CD4-positive, alpha-beta T cell (primary cell): ENCODE measurements at regions not wholly inside any gene's neighbourhood (a gene's known extent, or its start where the extent isn't known, plus 50 kb on each side); places are given as distances from the start of the nearest gene placed in this dataset.
"Not testable (repeated sequence)": the region's sequence is repeated elsewhere in the genome, so short reads cannot be mapped to it uniquely, and the experiment has no call there.

Source experiments
- ATAC-seq: fragments of 200-7000 bp; cut with Tn5 transposase; one replicate; pipeline ENCODE4 v1.10.0; 2022; ENCODE audit warnings: mild to moderate bottlenecking; ENCODE audit not compliant: poor library complexity
- CTCF ChIA-PET: fragments of 350-600 bp; sonication (Branson Sonifier 250); formaldehyde crosslinking; loops from one replicate; lab custom pipeline; 2021; ENCODE audit warnings: antibody characterized with exemption, inconsistent platforms; lab: Charles Lee
- POLR2A ChIA-PET: fragments of 350-600 bp; sonication (Branson Sonifier 250); formaldehyde crosslinking; loops from one replicate; lab custom pipeline; 2021; ENCODE audit warnings: antibody characterized with exemption, inconsistent platforms; lab: Charles Lee
- DNase-seq, 14 experiments: peaks; one replicate each; pipeline ENCODE4 v3.0.0-alpha.2; 2013 to 2020; ENCODE audit warnings: mixed read lengths in 2 of 14
- H3K27ac ChIP-seq, 2 donors: one replicate each; pipeline versions ENCODE4 v1.5.1 to v1.7.0; 2013; ENCODE audit warnings: low read length in 2 of 2, low read depth in 1 of 2, mild to moderate bottlenecking in 1 of 2
- H3K27me3 ChIP-seq, 2 experiments: 1 replicate in 1 of 2; 2 replicates in 1 of 2; pipeline versions ENCODE4 v1.6.1 to v1.7.0; 2013; ENCODE audit warnings: low read length in 2 of 2, control low read depth in 1 of 2, mild to moderate bottlenecking in 1 of 2, moderate library complexity in 1 of 2; ENCODE audit not compliant: insufficient read depth in 2 of 2, control insufficient read depth in 1 of 2
- H3K36me3 ChIP-seq: one replicate; pipeline ENCODE4 v1.6.1; 2013; ENCODE audit warnings: low read length, control low read depth; ENCODE audit not compliant: insufficient read depth
- H3K4me1 ChIP-seq: one replicate; pipeline ENCODE4 v1.6.1; 2013; ENCODE audit warnings: low read length, control low read depth; ENCODE audit not compliant: insufficient read depth
- H3K4me3 ChIP-seq: one replicate; pipeline ENCODE4 v1.5.1; 2013; ENCODE audit warnings: mild to moderate bottlenecking, low read length, moderate library complexity
- H3K9me3 ChIP-seq, 2 experiments: 1 replicate in 1 of 2; 2 replicates in 1 of 2; pipeline versions ENCODE4 v1.6.1 to v1.7.0; 2013; ENCODE audit warnings: low read length in 2 of 2, mild to moderate bottlenecking in 2 of 2, control low read depth in 1 of 2, moderate library complexity in 1 of 2; ENCODE audit not compliant: control insufficient read depth in 1 of 2, insufficient read depth in 1 of 2
- H3K27ac Mint-ChIP-seq: one replicate; pipeline ENCODE4 v1.8.0; 2020; ENCODE audit warnings: mixed read lengths
- H3K27me3 Mint-ChIP-seq: one replicate; pipeline ENCODE4 v1.8.0; 2021; ENCODE audit warnings: mixed read lengths
- H3K36me3 Mint-ChIP-seq: one replicate; pipeline ENCODE4 v1.8.0; 2021; ENCODE audit warnings: low read depth, mixed read lengths
- H3K4me1 Mint-ChIP-seq: one replicate; pipeline ENCODE4 v1.8.0; 2021; ENCODE audit warnings: low read depth, mixed read lengths
- H3K4me3 Mint-ChIP-seq: one replicate; pipeline ENCODE4 v1.8.0; 2020; ENCODE audit warnings: mild to moderate bottlenecking, mixed read lengths
- H3K9me3 Mint-ChIP-seq: one replicate; pipeline ENCODE4 v1.8.0; 2020; ENCODE audit warnings: mixed read lengths
- CTCF ChIP-seq: fragments of 200-600 bp; IDR thresholded peaks from one replicate; pipeline ENCODE4 v1.8.0; 2022; ENCODE audit warnings: antibody characterized with exemption, mild to moderate bottlenecking
- intact Hi-C, 2 experiments: fragments of 100-400 bp; cut with DNase I in 1 of 2; cut with micrococcal nuclease in 1 of 2; formaldehyde crosslinking; loops; one replicate each; pipeline versions ENCODE4 v1.15.1 to v1.9.0; 2023 to 2025; cut with DNase I, micrococcal nuclease

- ATAC-seq (no peak), DNase-seq (no peak)
- Histone ChIP-seq H3K27me3 (no peaks in the 10 kb centered on the region), H3K9me3 (peaks cover 0 to 12% of the 10 kb centered on the region in 2 experiments), H3K4me1 (no peaks in the 10 kb centered on the region), H3K36me3 (no peaks in the 10 kb centered on the region), H3K4me3 (no peak overlapping the region), H3K27ac (no peak overlapping the region)
- intact Hi-C loops = no loop called here
- Mint-ChIP-seq H3K4me3 (no peak overlapping the region), H3K27me3 (no peaks in the 10 kb centered on the region), H3K9me3 (peaks cover 22% of the 10 kb centered on the region), H3K4me1 (no peaks in the 10 kb centered on the region), H3K27ac (no peak overlapping the region), H3K36me3 (no peaks in the 10 kb centered on the region)
- ChIA-PET POLR2A (no interaction called here), CTCF (no interaction called here)
- TF ChIP-seq CTCF = no peak
Measured at GRCh38 chr14:30069536-30069935, 141.9 kb upstream of the PRKD1 start.

GRCh38 chr14:30072454-30072853 lies 144.8 kb upstream of the PRKD1 start:
- H3K27me3 Mint-ChIP-seq, H3K27me3 ChIP-seq, H3K4me3 ChIP-seq, CTCF ChIA-PET, H3K4me1 ChIP-seq, H3K4me1 Mint-ChIP-seq, POLR2A ChIA-PET, intact Hi-C loops, H3K36me3 Mint-ChIP-seq, DNase-seq, H3K27ac ChIP-seq, H3K4me3 Mint-ChIP-seq, H3K27ac Mint-ChIP-seq, H3K36me3 ChIP-seq, ATAC-seq: not testable (repeated sequence)
- H3K9me3 Mint-ChIP-seq = peaks cover 25% of the 10 kb centered on the region
- H3K9me3 ChIP-seq = peaks cover 0 to 11% of the 10 kb centered on the region in 2 experiments

- no peak overlapping the region for H3K4me3 Mint-ChIP-seq
- intact Hi-C loops = no loop called here
- no peaks in the 10 kb centered on the region for H3K4me1 Mint-ChIP-seq
- H3K9me3 ChIP-seq = peaks cover 0 to 1% of the 10 kb centered on the region in 2 experiments
- peaks cover 18% of the 10 kb centered on the region for H3K9me3 Mint-ChIP-seq
- no peaks in the 10 kb centered on the region for H3K27me3 ChIP-seq
- no peak overlapping the region for H3K4me3 ChIP-seq
- TF ChIP-seq CTCF = no peak
- ChIA-PET CTCF (no interaction called here), POLR2A (no interaction called here)
- ATAC-seq (no peak), DNase-seq (no peak)
- no peak overlapping the region for H3K27ac ChIP-seq
- no peaks in the 10 kb centered on the region for H3K36me3 ChIP-seq
- no peaks in the 10 kb centered on the region for H3K36me3 Mint-ChIP-seq
- no peaks in the 10 kb centered on the region for H3K4me1 ChIP-seq
- H3K27me3 Mint-ChIP-seq = no peaks in the 10 kb centered on the region
- no peak overlapping the region for H3K27ac Mint-ChIP-seq
Measured at GRCh38 chr14:30077946-30078345, 150.3 kb upstream of the PRKD1 start.

- Histone ChIP-seq H3K9me3 (peaks cover 0 to 3% of the 10 kb centered on the region in 2 experiments), H3K27me3 (no peaks in the 10 kb centered on the region), H3K4me3 (no peak overlapping the region), H3K27ac (no peak overlapping the region), H3K4me1 (no peaks in the 10 kb centered on the region), H3K36me3 (no peaks in the 10 kb centered on the region)
- H3K9me3 Mint-ChIP-seq = peaks cover 12% of the 10 kb centered on the region
- CTCF ChIA-PET = no interaction called here
- TF ChIP-seq CTCF = no peak
- POLR2A ChIA-PET = no interaction called here
- H3K36me3 Mint-ChIP-seq = no peaks in the 10 kb centered on the region
- no peak overlapping the region for H3K27ac Mint-ChIP-seq
- intact Hi-C loops = no loop called here
- ATAC-seq (no peak), DNase-seq (no peak)
- no peaks in the 10 kb centered on the region for H3K4me1 Mint-ChIP-seq
- H3K4me3 Mint-ChIP-seq = no peak overlapping the region
- no peaks in the 10 kb centered on the region for H3K27me3 Mint-ChIP-seq
Measured at GRCh38 chr14:30078811-30079402, 151.3 kb upstream of the PRKD1 start.
